GM23338 (cell line): ENCODE measurements at regions not wholly inside any gene's neighbourhood (a gene's known extent, or its start where the extent isn't known, plus 50 kb on each side); places are given as distances from the start of the nearest gene placed in this dataset.

ENCODE experiments used
- ATAC-seq: fragments of 200-7000 bp; cut with Tn5 transposase; 3 replicates; pipeline ENCODE4 v1.9.1; 2020
- DNase-seq: peaks from one replicate; pipeline ENCODE4 v3.0.0-alpha.2; 2015; ENCODE audit warnings: low spot score
- H2AFZ ChIP-seq: fragments of 200-600 bp; sonication (generic); 2 replicates; pipeline ENCODE4 v1.8.0; 2016; ENCODE audit warnings: antibody characterized with exemption, mild to moderate bottlenecking, moderate library complexity
- H3F3A ChIP-seq: fragments of 200-600 bp; sonication (generic); replicated peaks from 2 replicates; pipeline ENCODE4 v1.8.0; 2017; ENCODE audit warnings: antibody characterized with exemption, mixed run types, low read depth
- H3K27ac ChIP-seq: fragments of 200-600 bp; sonication (generic); 2 replicates; pipeline ENCODE4 v1.6.1; 2016; ENCODE audit warnings: low read depth
- H3K27me3 ChIP-seq: fragments of 200-600 bp; sonication (generic); 2 replicates; pipeline ENCODE4 v1.8.0; 2016; ENCODE audit warnings: mild to moderate bottlenecking, mixed run types, moderate library complexity; ENCODE audit not compliant: insufficient read depth
- H3K36me3 ChIP-seq: fragments of 200-600 bp; sonication (generic); 2 replicates; pipeline ENCODE4 v1.8.0; 2016; ENCODE audit warnings: mild to moderate bottlenecking; ENCODE audit not compliant: insufficient read depth
- H3K4me1 ChIP-seq: fragments of 200-600 bp; sonication (generic); 2 replicates; pipeline ENCODE4 v1.8.0; 2016; ENCODE audit warnings: mild to moderate bottlenecking, moderate library complexity; ENCODE audit not compliant: insufficient read depth
- H3K4me2 ChIP-seq: fragments of 200-600 bp; sonication (generic); 2 replicates; pipeline ENCODE4 v1.7.1; 2017; ENCODE audit warnings: mixed run types
- H3K4me3 ChIP-seq: fragments of 200-600 bp; sonication (generic); 2 replicates; pipeline ENCODE4 v1.6.1; 2016; ENCODE audit warnings: mixed run types
- H3K79me2 ChIP-seq: fragments of 200-600 bp; sonication (generic); replicated peaks from 2 replicates; pipeline ENCODE4 v1.8.0; 2017; ENCODE audit warnings: mild to moderate bottlenecking; ENCODE audit not compliant: insufficient read depth
- H3K9me2 ChIP-seq: fragments of 200-600 bp; sonication (generic); 2 replicates; pipeline ENCODE4 v1.8.0; 2017; ENCODE audit not compliant: insufficient read depth
- H4K20me1 ChIP-seq: fragments of 200-600 bp; sonication (generic); replicated peaks from 2 replicates; pipeline ENCODE4 v1.8.0; 2017; ENCODE audit warnings: mild to moderate bottlenecking; ENCODE audit not compliant: insufficient read depth
- H3K27ac Mint-ChIP-seq: 2 replicates; pipeline ENCODE4 v1.8.0; 2020; ENCODE audit warnings: inconsistent platforms, mild to moderate bottlenecking, moderate library complexity, mixed read lengths
- H3K27me3 Mint-ChIP-seq: 3 replicates; pipeline ENCODE4 v1.8.0; 2022; ENCODE audit warnings: low read depth, mild to moderate bottlenecking, moderate library complexity, mixed read lengths, inconsistent platforms; ENCODE audit not compliant: insufficient read depth, poor library complexity
- H3K36me3 Mint-ChIP-seq: 3 replicates; pipeline ENCODE4 v1.8.0; 2021; ENCODE audit warnings: low read depth, mild to moderate bottlenecking, inconsistent platforms, moderate library complexity, mixed read lengths
- H3K4me1 Mint-ChIP-seq: 3 replicates; pipeline ENCODE4 v1.8.0; 2020; ENCODE audit warnings: mild to moderate bottlenecking, inconsistent platforms, mixed read lengths
- H3K4me3 Mint-ChIP-seq: 3 replicates; pipeline ENCODE4 v1.8.0; 2021; ENCODE audit warnings: moderate library complexity, mild to moderate bottlenecking, inconsistent platforms, mixed read lengths
- H3K9me3 Mint-ChIP-seq: 3 replicates; pipeline ENCODE4 v1.8.0; 2020; ENCODE audit warnings: moderate library complexity, mild to moderate bottlenecking, inconsistent platforms, mixed read lengths
- CREB1 ChIP-seq: fragments of 250-450 bp; sonication (Bioruptor Pico); IDR thresholded peaks from 2 replicates; pipeline ENCODE4 v1.5.0; 2020; ENCODE audit warnings: low read depth, mild to moderate bottlenecking, moderate library complexity
- ETS1 ChIP-seq: IDR thresholded peaks from 2 replicates; pipeline ENCODE4 v1.6.1; 2016; ENCODE audit warnings: antibody characterized with exemption
- EZH2phosphoT487 ChIP-seq: fragments of 200-600 bp; sonication (generic); IDR thresholded peaks from one replicate; pipeline ENCODE4 v1.8.1; 2018; ENCODE audit warnings: antibody characterized with exemption; ENCODE audit not compliant: unreplicated experiment
- JUNB ChIP-seq: IDR thresholded peaks from one replicate; pipeline ENCODE4 v1.6.1; 2016; ENCODE audit warnings: antibody characterized with exemption; ENCODE audit not compliant: unreplicated experiment
- POLR2AphosphoS5 ChIP-seq: IDR thresholded peaks from 2 replicates; pipeline ENCODE4 v1.6.1; 2016; ENCODE audit warnings: antibody characterized with exemption, low read depth
- REST ChIP-seq: IDR thresholded peaks from one replicate; pipeline ENCODE4 v1.6.1; 2018; ENCODE audit warnings: antibody characterized with exemption; ENCODE audit not compliant: unreplicated experiment
- STAT1 ChIP-seq: IDR thresholded peaks from one replicate; pipeline ENCODE4 v1.6.1; 2016; ENCODE audit warnings: antibody characterized with exemption; ENCODE audit not compliant: unreplicated experiment
- ZNF114 ChIP-seq: fragments of 250-450 bp; sonication (Bioruptor Pico); IDR thresholded peaks from 2 replicates; pipeline ENCODE4 v1.5.0; 2020; ENCODE audit warnings: mild to moderate bottlenecking, moderate library complexity
- ZNF331 ChIP-seq: fragments of 250-450 bp; sonication (Bioruptor Pico); IDR thresholded peaks from 2 replicates; pipeline ENCODE4 v1.5.0; 2020; ENCODE audit warnings: low read depth, mild to moderate bottlenecking, moderate library complexity
- ZNF462 ChIP-seq: fragments of 250-450 bp; sonication (Bioruptor Pico); IDR thresholded peaks from 2 replicates; pipeline ENCODE4 v1.5.0; 2020; ENCODE audit warnings: mild to moderate bottlenecking, moderate library complexity
- TF ChIP-seq, protein P1 (sequence below), 2 experiments: fragments of 200-600 bp in 1 of 2; sonication (generic) in 1 of 2; conservative IDR thresholded peaks; 2 replicates each; pipeline versions ENCODE4 v1.5.1 to v1.6.1; 2016 to 2017; ENCODE audit warnings: antibody characterized with exemption in 2 of 2, low read depth in 2 of 2, mild to moderate bottlenecking in 2 of 2, moderate library complexity in 1 of 2

GRCh38 chr3:74537164-74537563 lies 77.3 kb downstream of the CNTN3 start:
- no peak for TF ChIP-seq STAT1
- TF ChIP-seq, protein P1, sequence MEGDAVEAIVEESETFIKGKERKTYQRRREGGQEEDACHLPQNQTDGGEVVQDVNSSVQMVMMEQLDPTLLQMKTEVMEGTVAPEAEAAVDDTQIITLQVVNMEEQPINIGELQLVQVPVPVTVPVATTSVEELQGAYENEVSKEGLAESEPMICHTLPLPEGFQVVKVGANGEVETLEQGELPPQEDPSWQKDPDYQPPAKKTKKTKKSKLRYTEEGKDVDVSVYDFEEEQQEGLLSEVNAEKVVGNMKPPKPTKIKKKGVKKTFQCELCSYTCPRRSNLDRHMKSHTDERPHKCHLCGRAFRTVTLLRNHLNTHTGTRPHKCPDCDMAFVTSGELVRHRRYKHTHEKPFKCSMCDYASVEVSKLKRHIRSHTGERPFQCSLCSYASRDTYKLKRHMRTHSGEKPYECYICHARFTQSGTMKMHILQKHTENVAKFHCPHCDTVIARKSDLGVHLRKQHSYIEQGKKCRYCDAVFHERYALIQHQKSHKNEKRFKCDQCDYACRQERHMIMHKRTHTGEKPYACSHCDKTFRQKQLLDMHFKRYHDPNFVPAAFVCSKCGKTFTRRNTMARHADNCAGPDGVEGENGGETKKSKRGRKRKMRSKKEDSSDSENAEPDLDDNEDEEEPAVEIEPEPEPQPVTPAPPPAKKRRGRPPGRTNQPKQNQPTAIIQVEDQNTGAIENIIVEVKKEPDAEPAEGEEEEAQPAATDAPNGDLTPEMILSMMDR (conservative IDR thresholded peaks at IDR 0.05; ENCODE audit: low read depth in 2 of 2), result no peak
- no peak for TF ChIP-seq ETS1
- no peak for TF ChIP-seq JUNB
- TF ChIP-seq ZNF331, result no peak
- TF ChIP-seq CREB1 (CRISPR knock-in tag), result no peak
- TF ChIP-seq REST, result no peak
- TF ChIP-seq EZH2phosphoT487, result no peak
- no peak for TF ChIP-seq ZNF462
- TF ChIP-seq ZNF114 (CRISPR knock-in tag), result no peak
- TF ChIP-seq POLR2AphosphoS5, result no peak
- H3K36me3 ChIP-seq, result no peaks in the 10 kb centered on the region
- Mint-ChIP-seq H3K4me1 (peaks cover 3% of the 10 kb centered on the region; the same call in 1 of the 3 replicates), H3K27ac (no peak overlapping the region), H3K36me3 (no peaks in the 10 kb centered on the region), H3K9me3 (no peaks in the 10 kb centered on the region; the same call in 2 of the 3 replicates), H3K27me3 (no peaks in the 10 kb centered on the region), H3K4me3 (no peak overlapping the region)
- H3K27me3 ChIP-seq, result no peaks in the 10 kb centered on the region
- H4K20me1 ChIP-seq, result no peaks in the 10 kb centered on the region
- no peak overlapping the region for H3K4me3 ChIP-seq
- no peak overlapping the region for H3K27ac ChIP-seq
- no peaks in the 10 kb centered on the region for H3K9me2 ChIP-seq
- H3K4me1 ChIP-seq, result no peaks in the 10 kb centered on the region
- no peak for ATAC-seq
- H3K79me2 ChIP-seq, result no peaks in the 10 kb centered on the region
- H3F3A ChIP-seq, result no peaks in the 10 kb centered on the region
- H2AFZ ChIP-seq, result no peak overlapping the region
- no peak for DNase-seq
- H3K4me2 ChIP-seq, result no peak overlapping the region
